ENCODE measurements at regions not wholly inside any gene's neighbourhood (a gene's known extent, or its start where the extent isn't known, plus 50 kb on each side); places are given as distances from the start of the nearest gene placed in this dataset.

DNA sequence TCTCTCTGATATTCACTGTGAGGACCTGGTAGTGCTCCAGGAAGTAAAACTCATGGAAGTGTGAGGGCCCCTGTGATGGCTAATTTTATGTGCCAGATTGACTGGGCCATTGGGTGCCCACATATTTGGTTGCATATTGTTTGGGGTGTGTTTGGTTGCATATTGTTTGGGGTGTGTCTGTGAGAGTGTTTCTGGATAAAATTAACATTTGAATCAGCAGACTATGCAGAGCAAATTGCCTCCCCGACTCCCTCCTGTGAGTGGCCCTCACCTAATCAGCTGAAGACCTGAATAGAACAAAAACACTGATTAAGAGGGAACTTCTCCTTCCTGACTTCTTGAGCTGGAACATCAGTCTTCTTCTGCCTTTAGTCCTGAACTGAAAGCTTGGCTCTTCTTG is 173.3 kb upstream of the LINC00305 start:
- peaks cover 8 to 20% of the 10 kb centered on the region in 2 experiments for H3K4me1 Mint-ChIP-seq
- Histone ChIP-seq H4K5ac (ENCODE audit: insufficient read length, low read depth, low read length) (no peak overlapping the region), H3K4me2 (ENCODE audit: insufficient read depth, insufficient read length, low read length) (no peak overlapping the region), H3T11ph (ENCODE audit: low read length) (no peak overlapping the region), H3K79me1 (ENCODE audit: insufficient read depth, low read depth, low read length, poor library complexity, severe bottlenecking) (no peaks in the 10 kb centered on the region), H2BK5ac (ENCODE audit: insufficient read length, low read length) (no peak overlapping the region), H2BK15ac (ENCODE audit: low read depth, low read length) (no peak overlapping the region), H3K9me3 (ENCODE audit: control insufficient read depth, low read depth, low read length) (no peaks in the 10 kb centered on the region), H3K18ac (ENCODE audit: insufficient read length, low read depth, low read length) (no peak overlapping the region), H4K20me1 (ENCODE audit: control insufficient read depth, insufficient read depth, insufficient read length) (no peaks in the 10 kb centered on the region), H3K14ac (ENCODE audit: insufficient read depth, low read length) (no peak overlapping the region), H3K23ac (ENCODE audit: insufficient read length, low read depth, low read length) (no peak overlapping the region), H3K27me3 (ENCODE audit: insufficient read depth, low read length) (no peaks in the 10 kb centered on the region), H3K79me2 (ENCODE audit: insufficient read depth, low read length) (no peaks in the 10 kb centered on the region), H3K4ac (ENCODE audit: low read depth, low read length) (no peak overlapping the region), H3K23me2 (ENCODE audit: insufficient read length, low read depth, low read length, poor library complexity, severe bottlenecking) (no peaks in the 10 kb centered on the region), H3K27ac (ENCODE audit: insufficient read length, low read depth, low read length) (no peak overlapping the region), H3K9ac (ENCODE audit: extremely low read depth, insufficient read length, low read length) (no peak overlapping the region), H3K56ac (ENCODE audit: insufficient read length, low read depth, low read length) (no peak overlapping the region), H2BK12ac (ENCODE audit: insufficient read length, low read depth, low read length) (no peak overlapping the region), H3K4me1 (ENCODE audit: insufficient read depth, low read length) (no peaks in the 10 kb centered on the region), H4K8ac (replicated peaks; ENCODE audit: insufficient read length, low read depth, low read length) (no peak overlapping the region), H2BK120ac (ENCODE audit: low read depth, low read length, poor library complexity, severe bottlenecking) (no peak overlapping the region), H2BK20ac (ENCODE audit: low read depth, low read length, poor library complexity, severe bottlenecking) (no peak overlapping the region), H4K91ac (ENCODE audit: insufficient read length, low read depth, low read length) (no peak overlapping the region), H2AK5ac (ENCODE audit: insufficient read length, low read length) (no peak overlapping the region), H2AFZ (ENCODE audit: low read length) (no peak overlapping the region)
- H3K27me3 Mint-ChIP-seq (ENCODE audit: low read depth): no peaks in the 10 kb centered on the region
- no peak overlapping the region for H3K27ac Mint-ChIP-seq
- no peak overlapping the region for H3K4me3 Mint-ChIP-seq
- DNase-seq: no peak
- H3K9me3 Mint-ChIP-seq: peaks cover 35 to 37% of the 10 kb centered on the region in 2 experiments
- peaks cover 10 to 52% (median 16%) of the 10 kb centered on the region in 3 experiments for H3K36me3 Mint-ChIP-seq (ENCODE audit: insufficient read depth in 1 of 3, low read depth in 3 of 3)
- no CpG with 5 or more reads among the region's 1 CpG for whole genome bisulfite sequencing (ENCODE audit: extremely low coverage, insufficient read length, low lambda C conversion rate)
- TF ChIP-seq, protein P1, sequence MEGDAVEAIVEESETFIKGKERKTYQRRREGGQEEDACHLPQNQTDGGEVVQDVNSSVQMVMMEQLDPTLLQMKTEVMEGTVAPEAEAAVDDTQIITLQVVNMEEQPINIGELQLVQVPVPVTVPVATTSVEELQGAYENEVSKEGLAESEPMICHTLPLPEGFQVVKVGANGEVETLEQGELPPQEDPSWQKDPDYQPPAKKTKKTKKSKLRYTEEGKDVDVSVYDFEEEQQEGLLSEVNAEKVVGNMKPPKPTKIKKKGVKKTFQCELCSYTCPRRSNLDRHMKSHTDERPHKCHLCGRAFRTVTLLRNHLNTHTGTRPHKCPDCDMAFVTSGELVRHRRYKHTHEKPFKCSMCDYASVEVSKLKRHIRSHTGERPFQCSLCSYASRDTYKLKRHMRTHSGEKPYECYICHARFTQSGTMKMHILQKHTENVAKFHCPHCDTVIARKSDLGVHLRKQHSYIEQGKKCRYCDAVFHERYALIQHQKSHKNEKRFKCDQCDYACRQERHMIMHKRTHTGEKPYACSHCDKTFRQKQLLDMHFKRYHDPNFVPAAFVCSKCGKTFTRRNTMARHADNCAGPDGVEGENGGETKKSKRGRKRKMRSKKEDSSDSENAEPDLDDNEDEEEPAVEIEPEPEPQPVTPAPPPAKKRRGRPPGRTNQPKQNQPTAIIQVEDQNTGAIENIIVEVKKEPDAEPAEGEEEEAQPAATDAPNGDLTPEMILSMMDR (conservative IDR thresholded peaks at IDR 0.05): no peak
